WTC11 (cell line): ENCODE measurements at regions not wholly inside any gene's neighbourhood (a gene's known extent, or its start where the extent isn't known, plus 50 kb on each side); places are given as distances from the start of the nearest gene placed in this dataset.
A peak's percentile ranks its signal among the peaks of the same experiment; 100 is the strongest.

ENCODE experiments used
- ATAC-seq: fragments of 200-7000 bp; cut with Tn5 transposase; 2 replicates; pipeline ENCODE4 v1.10.0; 2021; ENCODE audit warnings: mild to moderate bottlenecking, moderate library complexity
- CTCF ChIA-PET: fragments of 300-600 bp; sonication (Branson Sonifier 250); formaldehyde crosslinking; loops from one replicate; lab custom pipeline; 2021; ENCODE audit warnings: antibody characterized with exemption; lab: Charles Lee
- POLR2A ChIA-PET: fragments of 350-600 bp; sonication (Branson Sonifier 250); formaldehyde crosslinking; loops from one replicate; lab custom pipeline; 2021; ENCODE audit warnings: antibody characterized with exemption; lab: Charles Lee
- DNase-seq: peaks from one replicate; pipeline ENCODE4 v3.0.0; 2021; ENCODE audit warnings: low spot score
- H3K27ac Mint-ChIP-seq: 2 replicates; pipeline ENCODE4 v1.8.0; 2021; ENCODE audit warnings: mixed read lengths
- H3K27me3 Mint-ChIP-seq: 2 replicates; pipeline ENCODE4 v1.8.0; 2021; ENCODE audit warnings: low read depth, mild to moderate bottlenecking, moderate library complexity, mixed read lengths
- H3K36me3 Mint-ChIP-seq: 2 replicates; pipeline ENCODE4 v1.8.0; 2021; ENCODE audit warnings: mixed read lengths
- H3K4me1 Mint-ChIP-seq: 2 replicates; pipeline ENCODE4 v1.8.0; 2022; ENCODE audit warnings: mixed read lengths
- H3K4me3 Mint-ChIP-seq: 2 replicates; pipeline ENCODE4 v1.8.0; 2021; ENCODE audit warnings: mild to moderate bottlenecking, moderate library complexity, mixed read lengths
- H3K9me3 Mint-ChIP-seq: 2 replicates; pipeline ENCODE4 v1.8.0; 2021; ENCODE audit warnings: mixed read lengths
- ATF1 ChIP-seq: sonication (generic); formaldehyde crosslinking; IDR thresholded peaks from 2 replicates; pipeline ENCODE4 v1.8.1; 2023; ENCODE audit warnings: mild to moderate bottlenecking, moderate library complexity, missing genetic modification reagents
- ELF4 ChIP-seq: sonication (generic); formaldehyde crosslinking; IDR thresholded peaks from 2 replicates; pipeline ENCODE4 v1.8.1; 2022; ENCODE audit warnings: low read depth, mild to moderate bottlenecking, moderate library complexity, missing genetic modification reagents
- ESRRA ChIP-seq: sonication (generic); formaldehyde crosslinking; IDR thresholded peaks from 2 replicates; pipeline ENCODE4 v1.8.1; 2022; ENCODE audit warnings: mild to moderate bottlenecking, missing genetic modification reagents, borderline replicate concordance
- FOXJ3 ChIP-seq: sonication (generic); formaldehyde crosslinking; IDR thresholded peaks from 2 replicates; pipeline ENCODE4 v1.9.0; 2021; ENCODE audit warnings: missing genetic modification reagents, mild to moderate bottlenecking, borderline replicate concordance
- GTF2I ChIP-seq: fragments of 250-450 bp; sonication (Bioruptor Pico); conservative IDR thresholded peaks from 2 replicates; pipeline ENCODE4 v1.4.0; 2021; ENCODE audit warnings: mild to moderate bottlenecking
- HMGA2 ChIP-seq: fragments of 250-450 bp; sonication (Bioruptor Pico); IDR thresholded peaks from 2 replicates; pipeline ENCODE4 v1.4.0; 2021; ENCODE audit warnings: mild to moderate bottlenecking, moderate library complexity
- IRF1 ChIP-seq: sonication (generic); formaldehyde crosslinking; IDR thresholded peaks from 2 replicates; pipeline ENCODE4 v1.8.0; 2023; ENCODE audit warnings: missing genetic modification reagents
- MXD4 ChIP-seq: fragments of 250-450 bp; sonication (Bioruptor Pico); IDR thresholded peaks from 2 replicates; pipeline ENCODE4 v1.8.0; 2021; ENCODE audit warnings: mild to moderate bottlenecking, moderate library complexity, borderline replicate concordance
- SMAD4 ChIP-seq: sonication (generic); formaldehyde crosslinking; IDR thresholded peaks from 2 replicates; pipeline ENCODE4 v1.8.0; 2022; ENCODE audit warnings: mild to moderate bottlenecking, missing genetic modification reagents
- SOX15 ChIP-seq: fragments of 250-450 bp; sonication (Bioruptor Pico); IDR thresholded peaks from 2 replicates; pipeline ENCODE4 v1.9.0; 2021; ENCODE audit warnings: mild to moderate bottlenecking
- SP1 ChIP-seq: sonication (generic); formaldehyde crosslinking; conservative IDR thresholded peaks from 2 replicates; pipeline ENCODE4 v1.8.1; 2022; ENCODE audit warnings: missing genetic modification reagents
- TEAD1 ChIP-seq: sonication (generic); formaldehyde crosslinking; IDR thresholded peaks from 2 replicates; pipeline ENCODE4 v1.8.0; 2022; ENCODE audit warnings: mild to moderate bottlenecking, missing genetic modification reagents
- USF1 ChIP-seq: sonication (generic); formaldehyde crosslinking; IDR thresholded peaks from 2 replicates; pipeline ENCODE4 v1.8.0; 2022; ENCODE audit warnings: mild to moderate bottlenecking, missing genetic modification reagents
- ZBTB21 ChIP-seq: sonication (generic); formaldehyde crosslinking; IDR thresholded peaks from 2 replicates; pipeline ENCODE4 v1.8.1; 2023; ENCODE audit warnings: mild to moderate bottlenecking, missing genetic modification reagents, borderline replicate concordance
- ZNF121 ChIP-seq: sonication (generic); formaldehyde crosslinking; IDR thresholded peaks from 2 replicates; pipeline ENCODE4 v1.8.0; 2023; ENCODE audit warnings: missing genetic modification reagents
- ZNF219 ChIP-seq: sonication (generic); formaldehyde crosslinking; IDR thresholded peaks from 2 replicates; pipeline ENCODE4 v1.8.0; 2023; ENCODE audit warnings: missing genetic modification reagents, mild to moderate bottlenecking, borderline replicate concordance
- ZNF317 ChIP-seq: sonication (generic); formaldehyde crosslinking; IDR thresholded peaks from 2 replicates; pipeline ENCODE4 v1.8.1; 2023; ENCODE audit warnings: low read depth, mild to moderate bottlenecking, moderate library complexity, missing genetic modification reagents, borderline replicate concordance
- ZNF396 ChIP-seq: fragments of 250-450 bp; sonication (Bioruptor Pico); IDR thresholded peaks from 2 replicates; pipeline ENCODE4 v1.8.0; 2021; ENCODE audit warnings: mild to moderate bottlenecking, moderate library complexity, borderline replicate concordance
- TF ChIP-seq, protein P1 (sequence below): sonication (generic); formaldehyde crosslinking; IDR thresholded peaks from 2 replicates; pipeline ENCODE4 v1.8.1; 2022; ENCODE audit warnings: low read depth, mild to moderate bottlenecking, moderate library complexity, missing genetic modification reagents, borderline replicate concordance
- TF ChIP-seq, protein P2 (sequence below): fragments of 250-450 bp; sonication (Bioruptor Pico); IDR thresholded peaks from 2 replicates; pipeline ENCODE4 v1.9.0; 2021; ENCODE audit warnings: moderate library complexity, mild to moderate bottlenecking, inconsistent platforms, borderline replicate concordance
- TF ChIP-seq, protein P3 (sequence below): sonication (generic); formaldehyde crosslinking; IDR thresholded peaks from 2 replicates; pipeline ENCODE4 v1.8.1; 2023; ENCODE audit warnings: mild to moderate bottlenecking, missing genetic modification reagents
- TF ChIP-seq, protein P4 (sequence below): sonication (generic); formaldehyde crosslinking; IDR thresholded peaks from 2 replicates; pipeline ENCODE4 v1.8.1; 2023; ENCODE audit warnings: mild to moderate bottlenecking, missing genetic modification reagents
- TF ChIP-seq, protein P5 (sequence below): sonication (generic); formaldehyde crosslinking; IDR thresholded peaks from 2 replicates; pipeline ENCODE4 v1.8.1; 2022; ENCODE audit warnings: low read depth, missing genetic modification reagents, borderline replicate concordance
- TF ChIP-seq, protein P6 (sequence below): fragments of 250-450 bp; sonication (Bioruptor Pico); IDR thresholded peaks from 2 replicates; pipeline ENCODE4 v1.9.0; 2021; ENCODE audit warnings: mild to moderate bottlenecking

DNA sequence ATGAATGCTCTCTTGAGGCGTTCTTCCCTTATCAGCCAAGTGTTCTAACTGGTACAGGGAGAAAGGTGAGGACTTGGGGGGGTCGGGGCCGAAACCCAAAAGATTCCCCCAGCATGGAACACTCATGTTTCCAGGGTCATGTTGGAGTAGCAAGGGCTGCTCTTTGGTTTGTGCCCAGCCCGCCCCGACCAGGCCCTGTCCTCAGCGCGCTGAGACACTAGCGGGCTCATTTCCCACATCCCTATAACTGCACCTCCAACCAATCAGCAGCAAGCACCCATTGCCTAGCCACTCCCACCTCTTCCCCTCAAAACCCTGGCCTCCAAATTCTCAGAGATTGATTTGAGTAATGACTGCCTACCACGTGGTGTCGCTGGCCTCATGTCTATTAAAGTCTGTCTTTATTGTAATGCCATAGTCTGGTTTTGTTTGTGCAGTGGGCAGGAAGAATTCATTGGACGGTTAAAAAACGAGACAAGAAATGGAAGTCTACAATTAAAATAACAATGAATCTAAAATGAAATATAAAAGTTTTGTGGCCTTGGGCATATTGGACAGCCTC, 1928.4 kb downstream of the STIM2 start:
- H3K9me3 Mint-ChIP-seq: no peaks in the 10 kb centered on the region
- no peak overlapping the region for H3K27ac Mint-ChIP-seq
- H3K4me1 Mint-ChIP-seq: no peaks in the 10 kb centered on the region
- no peak overlapping the region for H3K4me3 Mint-ChIP-seq
- TF ChIP-seq, protein P1, sequence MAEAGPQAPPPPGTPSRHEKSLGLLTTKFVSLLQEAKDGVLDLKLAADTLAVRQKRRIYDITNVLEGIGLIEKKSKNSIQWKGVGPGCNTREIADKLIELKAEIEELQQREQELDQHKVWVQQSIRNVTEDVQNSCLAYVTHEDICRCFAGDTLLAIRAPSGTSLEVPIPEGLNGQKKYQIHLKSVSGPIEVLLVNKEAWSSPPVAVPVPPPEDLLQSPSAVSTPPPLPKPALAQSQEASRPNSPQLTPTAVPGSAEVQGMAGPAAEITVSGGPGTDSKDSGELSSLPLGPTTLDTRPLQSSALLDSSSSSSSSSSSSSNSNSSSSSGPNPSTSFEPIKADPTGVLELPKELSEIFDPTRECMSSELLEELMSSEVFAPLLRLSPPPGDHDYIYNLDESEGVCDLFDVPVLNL (CRISPR knock-in tag): no peak
- no peak for TF ChIP-seq ZNF317 (CRISPR knock-in tag)
- TF ChIP-seq, protein P2, sequence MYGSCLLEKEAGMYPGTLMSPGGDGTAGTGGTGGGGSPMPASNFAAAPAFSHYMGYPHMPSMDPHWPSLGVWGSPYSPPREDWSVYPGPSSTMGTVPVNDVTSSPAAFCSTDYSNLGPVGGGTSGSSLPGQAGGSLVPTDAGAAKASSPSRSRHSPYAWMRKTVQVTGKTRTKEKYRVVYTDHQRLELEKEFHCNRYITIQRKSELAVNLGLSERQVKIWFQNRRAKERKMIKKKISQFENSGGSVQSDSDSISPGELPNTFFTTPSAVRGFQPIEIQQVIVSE: no peak
- TF ChIP-seq, protein P3, sequence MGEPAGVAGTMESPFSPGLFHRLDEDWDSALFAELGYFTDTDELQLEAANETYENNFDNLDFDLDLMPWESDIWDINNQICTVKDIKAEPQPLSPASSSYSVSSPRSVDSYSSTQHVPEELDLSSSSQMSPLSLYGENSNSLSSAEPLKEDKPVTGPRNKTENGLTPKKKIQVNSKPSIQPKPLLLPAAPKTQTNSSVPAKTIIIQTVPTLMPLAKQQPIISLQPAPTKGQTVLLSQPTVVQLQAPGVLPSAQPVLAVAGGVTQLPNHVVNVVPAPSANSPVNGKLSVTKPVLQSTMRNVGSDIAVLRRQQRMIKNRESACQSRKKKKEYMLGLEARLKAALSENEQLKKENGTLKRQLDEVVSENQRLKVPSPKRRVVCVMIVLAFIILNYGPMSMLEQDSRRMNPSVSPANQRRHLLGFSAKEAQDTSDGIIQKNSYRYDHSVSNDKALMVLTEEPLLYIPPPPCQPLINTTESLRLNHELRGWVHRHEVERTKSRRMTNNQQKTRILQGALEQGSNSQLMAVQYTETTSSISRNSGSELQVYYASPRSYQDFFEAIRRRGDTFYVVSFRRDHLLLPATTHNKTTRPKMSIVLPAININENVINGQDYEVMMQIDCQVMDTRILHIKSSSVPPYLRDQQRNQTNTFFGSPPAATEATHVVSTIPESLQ (CRISPR knock-in tag): no peak
- no peaks in the 10 kb centered on the region for H3K36me3 Mint-ChIP-seq
- DNase-seq: no peak
- H3K27me3 Mint-ChIP-seq: no peaks in the 10 kb centered on the region
- ATAC-seq: peak; percentile 66
- ChIA-PET CTCF (no interaction called here), POLR2A (no interaction called here)

DNA sequence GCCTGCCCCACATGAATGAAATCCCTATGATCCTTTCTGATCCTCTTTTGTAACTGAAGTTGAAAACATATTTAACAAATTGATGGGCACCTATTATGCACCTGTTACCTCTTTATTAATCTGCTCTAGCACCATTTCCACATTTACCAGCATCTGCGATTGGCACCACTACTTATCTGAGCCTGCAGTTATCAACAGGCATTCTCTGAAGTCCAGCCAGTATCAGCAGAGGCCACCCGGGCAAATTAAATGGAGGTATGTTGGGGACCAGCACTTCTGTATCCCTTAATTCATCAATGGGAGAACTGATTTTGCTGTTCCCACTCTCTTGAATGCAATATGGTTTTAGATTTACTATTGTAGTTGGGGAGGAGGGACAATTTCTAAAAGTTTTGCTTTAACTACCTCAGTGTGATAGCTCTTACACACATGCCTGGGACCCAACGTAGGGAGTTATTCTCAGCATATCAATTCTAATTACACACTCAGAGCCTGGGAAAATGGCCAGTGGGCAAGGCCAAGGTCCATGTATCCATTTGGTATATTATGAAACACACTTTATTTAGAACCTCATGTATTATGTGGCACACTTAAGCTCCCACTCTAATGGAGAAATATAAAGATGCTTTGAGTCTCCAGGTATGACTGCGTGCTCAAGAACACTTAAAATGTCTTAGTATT, 1927.1 kb upstream of the PCDH7 start:
- no peak for TF ChIP-seq MXD4 (CRISPR knock-in tag)
- no peak for TF ChIP-seq ZNF219
- TF ChIP-seq, protein P4, sequence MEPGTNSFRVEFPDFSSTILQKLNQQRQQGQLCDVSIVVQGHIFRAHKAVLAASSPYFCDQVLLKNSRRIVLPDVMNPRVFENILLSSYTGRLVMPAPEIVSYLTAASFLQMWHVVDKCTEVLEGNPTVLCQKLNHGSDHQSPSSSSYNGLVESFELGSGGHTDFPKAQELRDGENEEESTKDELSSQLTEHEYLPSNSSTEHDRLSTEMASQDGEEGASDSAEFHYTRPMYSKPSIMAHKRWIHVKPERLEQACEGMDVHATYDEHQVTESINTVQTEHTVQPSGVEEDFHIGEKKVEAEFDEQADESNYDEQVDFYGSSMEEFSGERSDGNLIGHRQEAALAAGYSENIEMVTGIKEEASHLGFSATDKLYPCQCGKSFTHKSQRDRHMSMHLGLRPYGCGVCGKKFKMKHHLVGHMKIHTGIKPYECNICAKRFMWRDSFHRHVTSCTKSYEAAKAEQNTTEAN: no peak
- Mint-ChIP-seq H3K4me1 (no peaks in the 10 kb centered on the region), H3K9me3 (peaks cover 3% of the 10 kb centered on the region), H3K36me3 (peaks cover 2% of the 10 kb centered on the region; the same call in 1 of the 2 replicates), H3K27me3 (no peaks in the 10 kb centered on the region), H3K4me3 (no peak overlapping the region), H3K27ac (no peak overlapping the region)
- ChIA-PET POLR2A (no interaction called here), CTCF (no interaction called here)
- ATAC-seq: no peak
- DNase-seq: no peak

DNA sequence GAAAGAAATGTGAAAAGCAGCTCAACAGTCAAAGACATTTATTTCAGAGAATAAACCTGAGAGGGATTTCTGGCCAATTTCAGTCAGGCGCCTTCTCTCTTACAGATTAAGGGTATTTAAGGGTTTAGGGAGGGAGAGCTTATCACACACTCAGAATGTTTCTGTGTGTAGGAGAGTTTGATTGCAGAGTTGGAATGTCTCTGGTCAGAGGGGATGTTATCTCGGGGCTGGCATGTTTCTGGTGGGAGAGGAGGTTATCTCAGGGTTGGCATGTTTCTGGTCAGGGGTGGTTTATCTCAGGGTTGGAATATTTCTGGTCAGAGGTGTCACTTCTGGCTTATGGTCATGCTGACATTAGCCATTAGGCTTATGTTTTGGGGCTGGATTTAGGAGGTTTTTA, 1920.5 kb upstream of the PCDH7 start:
- DNase-seq (no peak), ATAC-seq (no peak)
- peaks cover 23% of the 10 kb centered on the region for H3K36me3 Mint-ChIP-seq
- CTCF ChIA-PET: no interaction called here
- peaks cover 22% of the 10 kb centered on the region for H3K4me1 Mint-ChIP-seq
- H3K27me3 Mint-ChIP-seq: no peaks in the 10 kb centered on the region; the same call in 1 of the 2 replicates
- POLR2A ChIA-PET: no interaction called here
- H3K4me3 Mint-ChIP-seq: no peak overlapping the region
- H3K9me3 Mint-ChIP-seq: peaks cover 28% of the 10 kb centered on the region
- no peak overlapping the region for H3K27ac Mint-ChIP-seq
- TF ChIP-seq HMGA2 (CRISPR knock-in tag) (no peak), IRF1 (no peak), SP1 (CRISPR knock-in tag) (no peak), ESRRA (CRISPR knock-in tag) (no peak), ZNF396 (CRISPR knock-in tag) (no peak), ZNF121 (CRISPR knock-in tag) (no peak), ELF4 (CRISPR knock-in tag) (no peak), USF1 (CRISPR knock-in tag) (no peak), ZBTB21 (CRISPR knock-in tag) (no peak), TEAD1 (CRISPR knock-in tag) (no peak), SMAD4 (CRISPR knock-in tag) (no peak), ATF1 (CRISPR knock-in tag) (no peak), FOXJ3 (CRISPR knock-in tag) (no peak), GTF2I (no peak), SOX15 (CRISPR knock-in tag) (no peak)
- TF ChIP-seq, protein P5, sequence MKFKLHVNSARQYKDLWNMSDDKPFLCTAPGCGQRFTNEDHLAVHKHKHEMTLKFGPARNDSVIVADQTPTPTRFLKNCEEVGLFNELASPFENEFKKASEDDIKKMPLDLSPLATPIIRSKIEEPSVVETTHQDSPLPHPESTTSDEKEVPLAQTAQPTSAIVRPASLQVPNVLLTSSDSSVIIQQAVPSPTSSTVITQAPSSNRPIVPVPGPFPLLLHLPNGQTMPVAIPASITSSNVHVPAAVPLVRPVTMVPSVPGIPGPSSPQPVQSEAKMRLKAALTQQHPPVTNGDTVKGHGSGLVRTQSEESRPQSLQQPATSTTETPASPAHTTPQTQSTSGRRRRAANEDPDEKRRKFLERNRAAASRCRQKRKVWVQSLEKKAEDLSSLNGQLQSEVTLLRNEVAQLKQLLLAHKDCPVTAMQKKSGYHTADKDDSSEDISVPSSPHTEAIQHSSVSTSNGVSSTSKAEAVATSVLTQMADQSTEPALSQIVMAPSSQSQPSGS (CRISPR knock-in tag): no peak
- TF ChIP-seq, protein P6, sequence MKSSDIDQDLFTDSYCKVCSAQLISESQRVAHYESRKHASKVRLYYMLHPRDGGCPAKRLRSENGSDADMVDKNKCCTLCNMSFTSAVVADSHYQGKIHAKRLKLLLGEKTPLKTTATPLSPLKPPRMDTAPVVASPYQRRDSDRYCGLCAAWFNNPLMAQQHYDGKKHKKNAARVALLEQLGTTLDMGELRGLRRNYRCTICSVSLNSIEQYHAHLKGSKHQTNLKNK (CRISPR knock-in tag): no peak
